ENCODE measurements at regions not wholly inside any gene's neighbourhood (a gene's known extent, or its start where the extent isn't known, plus 50 kb on each side); places are given as distances from the start of the nearest gene placed in this dataset.
"Not testable (repeated sequence)": the region's sequence is repeated elsewhere in the genome, so short reads cannot be mapped to it uniquely, and the experiment has no call there.

GRCh38 chr6:67814262-67814661, 820.8 kb upstream of the ADGRB3 start:
- TF ChIP-seq CTCF (IDR thresholded peaks at IDR 0.05; ENCODE audit: borderline replicate concordance, insufficient read depth, low read depth, low read length), result no peak
- no peak overlapping the region for H3K4me3 ChIP-seq (ENCODE audit: low read depth, low read length)

GRCh38 chr6:67812693-67813092, 822.4 kb upstream of the ADGRB3 start:
- no peak overlapping the region for H3K4me3 ChIP-seq (ENCODE audit: low read depth, low read length)
- TF ChIP-seq CTCF (IDR thresholded peaks at IDR 0.05; ENCODE audit: borderline replicate concordance, insufficient read depth, low read depth, low read length), result no peak

GRCh38 chr6:67812125-67812524, 823.0 kb upstream of the ADGRB3 start:
- no peak for TF ChIP-seq CTCF (IDR thresholded peaks at IDR 0.05; ENCODE audit: borderline replicate concordance, insufficient read depth, low read depth, low read length)
- H3K4me3 ChIP-seq (ENCODE audit: low read depth, low read length), result no peak overlapping the region

- no peak for TF ChIP-seq CTCF (IDR thresholded peaks at IDR 0.05; ENCODE audit: borderline replicate concordance, insufficient read depth, low read depth, low read length)
- H3K4me3 ChIP-seq (ENCODE audit: low read depth, low read length), result no peak overlapping the region
Measured at GRCh38 chr6:67811239-67812037, 823.6 kb upstream of the ADGRB3 start.

- H3K4me3 ChIP-seq (ENCODE audit: low read depth, low read length), result not testable (repeated sequence)
Measured at GRCh38 chr6:67804808-67805207, 830.3 kb upstream of the ADGRB3 start.

GRCh38 chr6:67802771-67803170, 832.3 kb upstream of the ADGRB3 start:
- H3K4me3 ChIP-seq (ENCODE audit: low read depth, low read length), result no peak overlapping the region
- TF ChIP-seq CTCF (IDR thresholded peaks at IDR 0.05; ENCODE audit: borderline replicate concordance, insufficient read depth, low read depth, low read length), result no peak

- TF ChIP-seq CTCF (IDR thresholded peaks at IDR 0.05; ENCODE audit: borderline replicate concordance, insufficient read depth, low read depth, low read length), result no peak
Measured at GRCh38 chr6:67792996-67793395, 842.1 kb upstream of the ADGRB3 start.

More at GRCh38 chr6:67792996-67793395, 842.1 kb upstream of the ADGRB3 start:
- H3K4me3 ChIP-seq (ENCODE audit: low read depth, low read length), result no peak overlapping the region

Measured in GM12875 (cell line).